K562 (cell line): ENCODE measurements at regions not wholly inside any gene's neighbourhood (a gene's known extent, or its start where the extent isn't known, plus 50 kb on each side); places are given as distances from the start of the nearest gene placed in this dataset.

ENCODE experiments used
- ATAC-seq: fragments of 200-7000 bp; cut with Tn5 transposase; 3 replicates; pipeline ENCODE4 v1.9.1; 2020; ENCODE audit warnings: moderate library complexity
- BruUV-seq: library from RNA; stranded (reverse); fragments of 400-500 nt; replicated peaks from 2 replicates; lab custom pipeline; 2021; lab: Mats Ljungman, UMichigan
- CTCF ChIA-PET: fragments of 300-600 bp; formaldehyde crosslinking; extraction: SDS; loops from one replicate; lab custom pipeline; 2021; ENCODE audit warnings: low intra/inter-chr PET ratio; lab: Yijun Ruan, JAX
- POLR2A ChIA-PET: fragments of 300-600, 350-650 bp; sonication (Branson Sonifier 250); formaldehyde crosslinking; extraction: SDS; loops from one replicate; lab custom pipeline; 2021; ENCODE audit warnings: antibody characterized with exemption, inconsistent platforms; lab: Yijun Ruan, JAX
- DNase-seq, 4 experiments: peaks; one replicate each; pipeline versions ENCODE4 v3.0.0 to v3.0.0-alpha.2; 2011 to 2018; ENCODE audit warnings: low spot score in 3 of 4, mixed read lengths in 3 of 4; ENCODE audit errors: extremely low read depth in 1 of 4
- FAIRE-seq: peaks from 2 replicates; lab custom pipeline; 2011; peaks lifted over from hg19 to GRCh38; lab: Jason Lieb, UNC
- H2AFZ ChIP-seq: 2 replicates; pipeline ENCODE4 v1.6.0; 2011; ENCODE audit warnings: low read depth, low read length, control low read depth, inconsistent platforms
- H3K27ac ChIP-seq: fragments of 200-600 bp; 3 replicates; pipeline ENCODE4 v1.8.0; 2011; ENCODE audit warnings: low read depth, mild to moderate bottlenecking, control low read depth, inconsistent platforms, low read length, moderate library complexity, mixed read lengths; ENCODE audit errors: extremely low read depth
- H3K27me3 ChIP-seq, 2 experiments: fragments of 300-600 bp in 1 of 2; 2 replicates in 1 of 2; 3 replicates in 1 of 2; pipeline versions ENCODE4 v1.6.0 to v1.8.0; 2011; ENCODE audit warnings: inconsistent platforms in 2 of 2, low read length in 2 of 2, mild to moderate bottlenecking in 1 of 2, mixed read lengths in 1 of 2, moderate library complexity in 1 of 2; ENCODE audit not compliant: control insufficient read depth in 2 of 2, insufficient read depth in 2 of 2
- H3K36me3 ChIP-seq: fragments of 300-600 bp; 3 replicates; pipeline ENCODE4 v1.8.0; 2011; ENCODE audit warnings: mild to moderate bottlenecking, low read length, inconsistent platforms; ENCODE audit not compliant: control insufficient read depth, insufficient read depth
- H3K4me1 ChIP-seq, 2 experiments: fragments of 200-600 bp in 1 of 2; replicated peaks in 1 of 2; 2 replicates in 1 of 2; 3 replicates in 1 of 2; pipeline versions ENCODE4 v1.5.1 to v1.8.0; 2011; ENCODE audit warnings: inconsistent platforms in 2 of 2, low read length in 2 of 2, mild to moderate bottlenecking in 1 of 2, mixed read lengths in 1 of 2, moderate library complexity in 1 of 2; ENCODE audit not compliant: control insufficient read depth in 2 of 2, insufficient read depth in 2 of 2
- H3K4me2 ChIP-seq: 2 replicates; pipeline ENCODE4 v1.6.1; 2011; ENCODE audit warnings: low read length, control low read depth, inconsistent platforms, mixed read lengths; ENCODE audit not compliant: insufficient read depth
- H3K4me3 ChIP-seq: fragments of 200-600 bp; sonication (generic), shearing (Covaris generic); 2 replicates; pipeline ENCODE4 v1.5.1; 2016; ENCODE audit warnings: control low read depth, inconsistent platforms
- H3K79me2 ChIP-seq: fragments of 200-600 bp; 3 replicates; pipeline ENCODE4 v1.8.0; 2011; ENCODE audit warnings: low read length, inconsistent platforms; ENCODE audit not compliant: control insufficient read depth, insufficient read depth
- H3K9ac ChIP-seq, 2 experiments: 2 replicates each; pipeline versions ENCODE4 v1.6.0 to v1.6.1; 2011; ENCODE audit warnings: low read depth in 2 of 2, low read length in 2 of 2, control low read depth in 1 of 2, inconsistent platforms in 1 of 2, mild to moderate bottlenecking in 1 of 2, mixed read lengths in 1 of 2; ENCODE audit not compliant: insufficient read depth in 1 of 2
- H3K9me1 ChIP-seq: one replicate; pipeline ENCODE4 v1.6.0; 2011; ENCODE audit warnings: inconsistent platforms, mild to moderate bottlenecking, low read length, moderate library complexity; ENCODE audit not compliant: control insufficient read depth, insufficient read depth
- H3K9me3 ChIP-seq: replicated peaks from 2 replicates; pipeline ENCODE4 v1.5.1; 2011; ENCODE audit warnings: low read depth, low read length, inconsistent platforms; ENCODE audit not compliant: control insufficient read depth, insufficient read depth
- H4K20me1 ChIP-seq: replicated peaks from 2 replicates; pipeline ENCODE4 v1.6.1; 2011; ENCODE audit warnings: low read length, inconsistent platforms, mixed read lengths; ENCODE audit not compliant: control insufficient read depth, insufficient read depth
- CREBBP ChIP-seq: IDR thresholded peaks from one replicate; pipeline ENCODE4 v1.6.1; 2012; ENCODE audit warnings: low read depth, mild to moderate bottlenecking, control low read depth, inconsistent platforms, low read length
- DACH1 ChIP-seq: fragments of 450-650 bp; IDR thresholded peaks from 2 replicates; pipeline ENCODE4 v1.6.1; 2018; ENCODE audit not compliant: partially characterized antibody
- GABPB1 ChIP-seq: sonication (generic); formaldehyde crosslinking; IDR thresholded peaks from 2 replicates; pipeline ENCODE4 v1.8.0; 2022; ENCODE audit warnings: mild to moderate bottlenecking, missing genetic modification reagents
- ILK ChIP-seq: fragments of 450-650 bp; IDR thresholded peaks from 2 replicates; pipeline ENCODE4 v1.6.1; 2016; ENCODE audit warnings: missing genetic modification characterization, low read depth, mild to moderate bottlenecking, missing compliant biosample characterization, moderate library complexity, borderline replicate concordance
- KAT2B ChIP-seq: IDR thresholded peaks from one replicate; pipeline ENCODE4 v1.6.1; 2012; ENCODE audit warnings: low read depth, mild to moderate bottlenecking, control low read depth, inconsistent platforms, low read length, moderate library complexity
- SMAD2 ChIP-seq: fragments of 150-350 bp; IDR thresholded peaks from 2 replicates; pipeline ENCODE4 v1.6.1; 2014; ENCODE audit warnings: low read depth, mild to moderate bottlenecking, low read length
- WGBS: fragments of 100-300 bp; shearing (Covaris generic); methylation state at CpG from one replicate; pipeline ENCODE4 v1.1.6; 2016; ENCODE audit warnings: low coverage, mixed read lengths; ENCODE audit not compliant: insufficient coverage; ENCODE audit errors: missing lambda C conversion rate; 5-methylcytosine and 5-hydroxymethylcytosine counted together
- in situ Hi-C: fragments of 300-500 bp; cut with MboI; formaldehyde crosslinking; loops from 4 replicates; pipeline ENCODE4 v1.15.0; 2018; ENCODE audit warnings: inconsistent platforms, mixed read lengths
- intact Hi-C: fragments of 100-400 bp; cut with micrococcal nuclease; formaldehyde crosslinking; loops from 2 replicates; pipeline ENCODE4 v1.14.2; 2022
- TF ChIP-seq, protein P1 (sequence below): fragments of 450-650 bp; formaldehyde crosslinking; IDR thresholded peaks from 2 replicates; pipeline ENCODE4 v1.4.0; 2020; ENCODE audit warnings: mild to moderate bottlenecking, mixed read lengths

- Histone ChIP-seq H3K9me1 (no peaks in the 10 kb centered on the region), H3K4me2 (no peak overlapping the region), H3K4me3 (no peak overlapping the region), H2AFZ (no peak overlapping the region), H3K9ac (no peak overlapping the region), H3K9me3 (no peaks in the 10 kb centered on the region), H4K20me1 (no peaks in the 10 kb centered on the region), H3K4me1 (no peaks in the 10 kb centered on the region), H3K27ac (no peak overlapping the region), H3K27me3 (no peaks in the 10 kb centered on the region), H3K36me3 (no peaks in the 10 kb centered on the region), H3K79me2 (no peaks in the 10 kb centered on the region)
- no TSS peak for BruUV-seq
- ChIA-PET POLR2A (no interaction called here), CTCF (no interaction called here)
- FAIRE-seq (no peak), DNase-seq (no peak), ATAC-seq (no peak)
- TF ChIP-seq KAT2B, result no peak
- no peak for TF ChIP-seq DACH1
- TF ChIP-seq ILK (tag), result no peak
- no peak for TF ChIP-seq SMAD2
- TF ChIP-seq GABPB1 (CRISPR knock-in tag), result no peak
- TF ChIP-seq, protein P1, sequence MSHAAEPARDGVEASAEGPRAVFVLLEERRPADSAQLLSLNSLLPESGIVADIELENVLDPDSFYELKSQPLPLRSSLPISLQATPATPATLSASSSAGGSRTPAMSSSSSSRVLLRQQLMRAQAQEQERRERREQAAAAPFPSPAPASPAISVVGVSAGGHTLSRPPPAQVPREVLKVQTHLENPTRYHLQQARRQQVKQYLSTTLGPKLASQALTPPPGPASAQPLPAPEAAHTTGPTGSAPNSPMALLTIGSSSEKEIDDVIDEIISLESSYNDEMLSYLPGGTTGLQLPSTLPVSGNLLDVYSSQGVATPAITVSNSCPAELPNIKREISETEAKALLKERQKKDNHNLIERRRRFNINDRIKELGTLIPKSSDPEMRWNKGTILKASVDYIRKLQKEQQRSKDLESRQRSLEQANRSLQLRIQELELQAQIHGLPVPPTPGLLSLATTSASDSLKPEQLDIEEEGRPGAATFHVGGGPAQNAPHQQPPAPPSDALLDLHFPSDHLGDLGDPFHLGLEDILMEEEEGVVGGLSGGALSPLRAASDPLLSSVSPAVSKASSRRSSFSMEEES, result no peak
- no peak for TF ChIP-seq CREBBP
- in situ Hi-C loops, result no loop called here
- intact Hi-C loops, result no loop called here
- 2% methylated on average over 4 of the region's 4 CpGs for WGBS
Measured at GRCh38 chr5:89662499-89662898, 747.1 kb downstream of the CETN3 start.
